Neural progenitor cell (in vitro differentiated cells): ENCODE measurements at regions not wholly inside any gene's neighbourhood (a gene's known extent, or its start where the extent isn't known, plus 50 kb on each side); places are given as distances from the start of the nearest gene placed in this dataset.

Experiments
- DNase-seq: peaks from one replicate; pipeline ENCODE4 v3.0.0-alpha.2; 2016; ENCODE audit warnings: low spot score
- H2AFZ ChIP-seq: fragments of 200-600 bp; sonication (generic); replicated peaks from 2 replicates; pipeline ENCODE4 v1.6.1; 2016; ENCODE audit warnings: antibody characterized with exemption
- H3F3A ChIP-seq: fragments of 200-600 bp; sonication (generic); 2 replicates; pipeline ENCODE4 v1.6.1; 2016; ENCODE audit warnings: antibody characterized with exemption, low read depth
- H3K27ac ChIP-seq: fragments of 200-600 bp; sonication (generic); 2 replicates; pipeline ENCODE4 v1.5.1; 2016; ENCODE audit warnings: mild to moderate bottlenecking
- H3K27me3 ChIP-seq: fragments of 200-600 bp; sonication (generic); 2 replicates; pipeline ENCODE4 v1.6.1; 2016; ENCODE audit warnings: mild to moderate bottlenecking, moderate library complexity
- H3K36me3 ChIP-seq: fragments of 200-600 bp; sonication (generic); 2 replicates; pipeline ENCODE4 v1.5.1; 2016
- H3K4me1 ChIP-seq: fragments of 200-600 bp; sonication (generic); 2 replicates; pipeline ENCODE4 v1.6.1; 2016; ENCODE audit warnings: mixed run types
- H3K4me2 ChIP-seq: fragments of 200-600 bp; sonication (generic); 2 replicates; pipeline ENCODE4 v1.6.1; 2016
- H3K4me3 ChIP-seq: fragments of 200-600 bp; sonication (generic); 2 replicates; pipeline ENCODE4 v1.5.1; 2016
- H3K79me2 ChIP-seq: fragments of 200-600 bp; sonication (generic); 2 replicates; pipeline ENCODE4 v1.6.1; 2016; ENCODE audit warnings: low read depth
- H3K9ac ChIP-seq: fragments of 200-600 bp; sonication (generic); 2 replicates; pipeline ENCODE4 v1.6.1; 2016
- H3K9me3 ChIP-seq: fragments of 200-600 bp; sonication (generic); 2 replicates; pipeline ENCODE4 v1.5.1; 2016; ENCODE audit warnings: low read depth
- H4K20me1 ChIP-seq: fragments of 200-600 bp; sonication (generic); 2 replicates; pipeline ENCODE4 v1.6.1; 2016; ENCODE audit warnings: low read depth
- H3K27ac Mint-ChIP-seq: 3 replicates; pipeline ENCODE4 v1.8.0; 2021; ENCODE audit warnings: mixed read lengths
- H3K27me3 Mint-ChIP-seq: 2 replicates; pipeline ENCODE4 v1.8.0; 2022; ENCODE audit warnings: low read depth, mild to moderate bottlenecking, inconsistent platforms, moderate library complexity, mixed read lengths; ENCODE audit not compliant: insufficient read depth
- H3K36me3 Mint-ChIP-seq: 3 replicates; pipeline ENCODE4 v1.8.0; 2021; ENCODE audit warnings: mixed read lengths
- H3K4me1 Mint-ChIP-seq: 3 replicates; pipeline ENCODE4 v1.8.0; 2021; ENCODE audit warnings: mixed read lengths
- H3K4me3 Mint-ChIP-seq: 3 replicates; pipeline ENCODE4 v1.8.0; 2021; ENCODE audit warnings: mild to moderate bottlenecking, moderate library complexity, mixed read lengths
- H3K9me3 Mint-ChIP-seq: 3 replicates; pipeline ENCODE4 v1.8.0; 2020; ENCODE audit warnings: mixed read lengths
- CTCF ChIP-seq: fragments of 200-600 bp; sonication (generic); IDR thresholded peaks from 2 replicates; pipeline ENCODE4 v1.5.1; 2017; ENCODE audit warnings: antibody characterized with exemption, mild to moderate bottlenecking
- EZH2 ChIP-seq: fragments of 200-600 bp; sonication (generic); IDR thresholded peaks from 2 replicates; pipeline ENCODE4 v1.6.1; 2017; ENCODE audit warnings: antibody characterized with exemption, mild to moderate bottlenecking, moderate library complexity
- EZH2phosphoT487 ChIP-seq: fragments of 200-600 bp; sonication (generic); IDR thresholded peaks from 2 replicates; pipeline ENCODE4 v1.6.1; 2017; ENCODE audit warnings: antibody characterized with exemption

GRCh38 chr9:116048081-116048480, 105.5 kb upstream of the PAPPA start:
- no peak for DNase-seq
- TF ChIP-seq CTCF (no peak), EZH2phosphoT487 (no peak), EZH2 (no peak)
- H3K4me1 ChIP-seq: no peaks in the 10 kb centered on the region
- no peaks in the 10 kb centered on the region for H3K27me3 ChIP-seq
- H3K27me3 Mint-ChIP-seq: peaks cover 3% of the 10 kb centered on the region
- no peaks in the 10 kb centered on the region for H3K4me1 Mint-ChIP-seq
- no peaks in the 10 kb centered on the region for H3K36me3 ChIP-seq
- no peak overlapping the region for H3K9ac ChIP-seq
- H3K27ac ChIP-seq: no peak overlapping the region
- H3K4me3 ChIP-seq: no peak overlapping the region
- H3F3A ChIP-seq: no peaks in the 10 kb centered on the region
- no peaks in the 10 kb centered on the region for H3K79me2 ChIP-seq
- peaks cover 6% of the 10 kb centered on the region for H3K9me3 ChIP-seq
- H3K4me2 ChIP-seq: no peak overlapping the region
- H3K4me3 Mint-ChIP-seq: no peak overlapping the region
- no peaks in the 10 kb centered on the region for H4K20me1 ChIP-seq
- H3K27ac Mint-ChIP-seq: no peak overlapping the region
- H3K36me3 Mint-ChIP-seq: no peaks in the 10 kb centered on the region
- no peak overlapping the region for H2AFZ ChIP-seq
- peaks cover 3% of the 10 kb centered on the region for H3K9me3 Mint-ChIP-seq

DNA sequence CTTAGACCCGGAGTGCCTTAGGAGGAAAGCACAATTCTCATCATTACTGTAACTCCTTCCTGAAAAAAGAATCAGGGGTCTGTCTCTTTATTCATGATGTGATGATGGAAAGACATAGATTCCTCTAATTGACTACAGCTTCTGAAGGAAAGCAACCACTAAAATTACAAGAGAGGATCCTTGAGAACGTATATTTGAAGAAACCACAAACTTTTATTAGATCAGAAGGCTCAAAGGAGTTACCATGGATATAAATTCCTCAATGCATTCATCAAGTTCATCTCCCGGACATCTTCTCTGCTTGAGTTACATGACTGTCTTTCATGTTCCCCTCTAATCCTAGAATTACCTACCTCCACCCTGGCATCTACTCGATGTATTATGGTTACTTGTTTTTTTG, 104.1 kb upstream of the PAPPA start:
- Mint-ChIP-seq H3K27me3 (peaks cover 3% of the 10 kb centered on the region), H3K9me3 (no peaks in the 10 kb centered on the region), H3K27ac (no peak overlapping the region), H3K4me1 (no peaks in the 10 kb centered on the region), H3K4me3 (no peak overlapping the region), H3K36me3 (no peaks in the 10 kb centered on the region)
- no peak overlapping the region for H3K9ac ChIP-seq
- no peak for TF ChIP-seq EZH2phosphoT487
- no peak for TF ChIP-seq CTCF
- TF ChIP-seq EZH2: no peak
- H3K79me2 ChIP-seq: no peaks in the 10 kb centered on the region
- no peak overlapping the region for H3K4me3 ChIP-seq
- no peak overlapping the region for H3K4me2 ChIP-seq
- no peaks in the 10 kb centered on the region for H3K4me1 ChIP-seq
- H4K20me1 ChIP-seq: no peaks in the 10 kb centered on the region
- H3K36me3 ChIP-seq: no peaks in the 10 kb centered on the region
- no peaks in the 10 kb centered on the region for H3K27me3 ChIP-seq
- peaks cover 6% of the 10 kb centered on the region for H3K9me3 ChIP-seq
- no peak overlapping the region for H2AFZ ChIP-seq
- DNase-seq: no peak
- no peaks in the 10 kb centered on the region for H3F3A ChIP-seq
- no peak overlapping the region for H3K27ac ChIP-seq

DNA sequence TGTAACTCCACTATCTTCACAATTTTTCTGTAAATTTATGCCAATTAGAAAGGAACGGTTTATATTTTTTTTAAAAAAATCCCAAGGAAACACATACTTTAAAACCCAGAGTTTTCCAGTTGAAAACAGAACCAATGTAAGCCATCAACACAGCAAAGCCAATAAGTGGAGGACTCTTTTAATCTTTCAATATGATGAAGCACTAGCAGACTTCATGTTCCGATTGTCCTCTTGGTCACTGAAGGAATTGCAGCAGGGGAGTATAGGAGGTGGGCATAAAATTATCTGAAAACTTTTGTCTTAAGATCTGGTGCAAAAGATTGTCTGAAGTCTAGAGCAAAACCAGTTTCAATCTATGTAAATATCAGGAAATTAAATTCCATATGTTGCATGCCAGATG, 102.1 kb upstream of the PAPPA start:
- H3K4me3 Mint-ChIP-seq: no peak overlapping the region
- Histone ChIP-seq H3K4me3 (no peak overlapping the region), H3K4me2 (no peak overlapping the region), H3K79me2 (no peaks in the 10 kb centered on the region), H4K20me1 (no peaks in the 10 kb centered on the region), H3F3A (no peaks in the 10 kb centered on the region), H3K9me3 (no peaks in the 10 kb centered on the region), H3K9ac (no peak overlapping the region), H3K27me3 (no peaks in the 10 kb centered on the region), H3K36me3 (no peaks in the 10 kb centered on the region), H3K27ac (no peak overlapping the region), H3K4me1 (no peaks in the 10 kb centered on the region), H2AFZ (no peak overlapping the region)
- H3K9me3 Mint-ChIP-seq: no peaks in the 10 kb centered on the region
- no peaks in the 10 kb centered on the region for H3K4me1 Mint-ChIP-seq
- H3K27me3 Mint-ChIP-seq: peaks cover 3% of the 10 kb centered on the region
- no peaks in the 10 kb centered on the region for H3K36me3 Mint-ChIP-seq
- H3K27ac Mint-ChIP-seq: no peak overlapping the region
- no peak for DNase-seq
- no peak for TF ChIP-seq EZH2phosphoT487
- TF ChIP-seq CTCF: no peak
- no peak for TF ChIP-seq EZH2

DNA sequence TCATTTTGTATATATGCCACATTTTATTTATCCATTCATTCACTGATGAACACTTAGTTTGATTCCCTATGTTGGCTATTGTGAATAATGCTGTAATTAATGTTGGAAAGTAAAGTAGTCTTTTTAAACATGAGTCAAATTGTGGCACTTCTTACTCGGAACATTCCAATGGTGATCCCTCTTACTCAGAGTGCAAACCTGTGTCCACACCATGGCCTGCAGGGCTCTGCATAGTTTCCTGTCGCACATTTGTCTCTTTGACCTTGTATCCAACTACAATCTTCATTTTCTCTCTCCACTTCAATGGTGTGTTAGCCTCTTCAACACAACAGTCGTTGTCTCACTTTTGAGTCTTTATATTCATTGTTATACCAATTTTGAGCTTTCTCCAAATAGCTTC, 98.1 kb upstream of the PAPPA start:
- H4K20me1 ChIP-seq: no peaks in the 10 kb centered on the region
- H3K36me3 ChIP-seq: no peaks in the 10 kb centered on the region
- no peak overlapping the region for H3K27ac ChIP-seq
- Mint-ChIP-seq H3K36me3 (no peaks in the 10 kb centered on the region), H3K27me3 (peaks cover 3% of the 10 kb centered on the region), H3K4me3 (no peak overlapping the region), H3K9me3 (no peaks in the 10 kb centered on the region), H3K27ac (no peak overlapping the region), H3K4me1 (peaks cover under 1% of the 10 kb centered on the region)
- no peaks in the 10 kb centered on the region for H3K79me2 ChIP-seq
- no peak overlapping the region for H3K4me3 ChIP-seq
- no peak for DNase-seq
- TF ChIP-seq EZH2 (no peak), EZH2phosphoT487 (no peak), CTCF (no peak)
- H3K27me3 ChIP-seq: no peaks in the 10 kb centered on the region
- H3K9ac ChIP-seq: no peak overlapping the region
- no peak overlapping the region for H2AFZ ChIP-seq
- H3K4me2 ChIP-seq: no peak overlapping the region
- H3K9me3 ChIP-seq: no peaks in the 10 kb centered on the region
- H3F3A ChIP-seq: no peaks in the 10 kb centered on the region
- no peaks in the 10 kb centered on the region for H3K4me1 ChIP-seq
